ENCODE measurements at regions not wholly inside any gene's neighbourhood (a gene's known extent, or its start where the extent isn't known, plus 50 kb on each side); places are given as distances from the start of the nearest gene placed in this dataset.

DNA sequence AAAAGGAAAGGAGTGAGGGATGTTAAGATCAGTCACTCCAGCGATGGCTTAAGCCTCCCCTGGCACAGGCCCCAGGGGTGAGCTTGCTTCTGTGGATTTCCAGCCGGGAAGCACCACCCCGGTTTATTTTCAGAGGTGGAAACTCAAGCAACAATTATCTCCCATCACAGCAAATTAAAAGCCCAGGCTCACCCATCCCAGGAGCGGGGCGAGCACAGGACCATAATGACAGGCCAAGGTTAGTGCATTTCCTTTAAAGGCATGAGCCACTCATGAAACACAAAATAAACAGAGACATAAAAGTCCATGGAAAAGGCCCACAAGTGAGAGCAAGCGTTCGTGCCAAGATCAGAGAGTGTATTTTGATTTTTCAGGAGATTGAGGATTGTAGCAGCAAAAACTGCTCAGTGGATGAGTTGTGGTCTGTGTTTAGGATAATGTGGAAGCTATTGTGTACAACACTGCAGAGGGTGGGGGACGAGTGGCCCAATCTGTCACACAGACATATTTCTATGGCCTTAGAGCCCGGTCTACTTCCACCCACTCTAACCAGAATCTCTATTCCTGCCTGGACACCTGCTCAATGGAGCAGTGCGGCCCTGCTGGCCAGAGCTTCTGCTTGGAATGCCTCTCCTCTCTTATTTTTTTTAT lies 111.4 kb upstream of the CDC42EP3 start:
- DNase-seq: no peak

DNA sequence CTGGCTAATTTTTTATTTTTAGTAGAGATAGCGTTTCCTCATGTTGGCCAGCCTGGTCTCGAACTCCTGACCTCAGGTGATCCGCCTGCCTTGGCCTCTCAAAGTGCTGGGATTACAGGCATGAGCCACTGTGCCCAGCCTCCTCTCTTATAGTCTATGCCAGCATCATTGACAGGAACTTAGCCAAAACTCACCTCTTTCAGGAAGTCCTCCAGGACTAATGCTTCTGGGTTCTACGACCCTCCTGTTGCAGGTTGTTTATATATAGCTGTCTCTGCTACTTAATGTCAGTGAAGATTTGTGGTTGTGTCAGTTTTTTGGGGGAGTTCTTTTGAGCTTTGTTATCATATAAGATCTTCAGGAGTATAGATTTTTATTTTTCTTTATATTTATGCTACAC lies 112.1 kb upstream of the CDC42EP3 start:
- DNase-seq: no peak

DNA sequence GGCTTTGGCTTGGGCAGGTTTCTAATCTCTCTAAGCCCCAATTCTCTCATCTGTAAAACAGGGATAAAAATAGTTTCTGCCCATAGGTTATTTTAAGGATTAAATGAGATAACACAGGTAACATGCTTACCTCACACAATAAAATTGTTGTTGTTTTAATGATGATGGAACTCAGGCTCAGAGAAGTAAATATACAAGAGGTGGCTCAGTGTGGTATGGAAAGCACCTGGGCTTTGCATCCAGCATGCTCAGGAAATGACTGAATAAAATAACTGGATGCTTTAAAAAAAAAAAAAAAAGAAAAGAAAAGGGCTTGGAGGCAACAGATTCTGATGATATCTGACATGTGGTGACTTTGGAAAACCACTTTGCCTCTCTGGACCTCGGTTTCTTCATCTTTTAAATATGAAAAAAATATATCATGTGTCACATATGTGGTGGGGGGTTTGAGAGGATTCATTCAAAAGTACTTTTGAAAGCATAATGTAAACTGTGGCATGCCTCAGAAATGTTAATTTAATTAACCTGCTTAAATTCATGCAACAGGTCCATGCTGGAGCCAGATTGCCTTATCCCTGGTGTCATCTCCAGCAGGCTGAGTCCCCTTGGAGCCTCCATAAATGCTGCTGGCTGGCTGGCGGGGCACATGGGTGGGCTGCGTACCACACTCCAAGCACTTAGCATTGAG lies 112.8 kb upstream of the CDC42EP3 start:
- no peak for DNase-seq

DNA sequence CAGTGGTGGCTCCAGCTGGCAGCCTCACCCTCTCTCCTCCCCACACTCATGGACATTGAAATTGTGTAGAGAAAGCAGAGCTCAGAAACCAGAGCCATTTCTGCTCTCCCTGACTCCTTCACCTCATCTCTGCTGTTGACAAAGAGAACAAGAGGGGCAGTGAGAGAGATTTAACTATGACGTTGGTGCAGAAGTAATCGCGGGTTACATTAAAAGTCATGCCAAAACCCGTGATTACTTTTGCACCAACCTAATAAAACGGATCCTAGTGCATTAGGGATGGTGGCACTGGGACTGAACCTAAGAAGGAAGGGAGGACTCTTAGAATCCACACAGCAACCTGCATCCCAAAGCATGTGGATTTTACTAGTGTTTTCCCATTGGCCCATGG lies 113.3 kb upstream of the CDC42EP3 start:
- no peak for DNase-seq

DNA sequence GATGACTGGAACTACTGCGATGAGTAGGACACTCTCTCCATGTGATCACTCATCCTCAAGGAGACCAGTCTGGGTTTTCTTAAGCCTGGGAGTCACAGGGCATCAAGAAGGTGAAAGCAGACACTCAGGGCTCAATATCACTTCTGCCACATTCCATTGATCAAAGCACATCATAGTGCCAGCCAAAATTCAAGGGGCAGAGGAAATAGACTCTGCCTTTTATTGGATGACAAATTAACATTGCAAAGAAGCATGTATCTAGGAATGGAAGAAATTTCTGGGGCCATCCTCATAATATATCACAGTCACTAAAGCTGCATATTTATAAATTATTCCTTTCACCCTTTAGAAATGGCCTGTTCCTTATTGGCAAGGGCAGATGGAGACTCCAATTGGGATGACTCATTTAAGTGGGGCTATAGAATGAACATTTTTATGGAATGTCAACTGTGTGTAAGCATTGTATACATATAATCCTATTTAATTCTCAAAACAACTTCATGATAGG lies 114.8 kb upstream of the CDC42EP3 start:
- DNase-seq: no peak

DNA sequence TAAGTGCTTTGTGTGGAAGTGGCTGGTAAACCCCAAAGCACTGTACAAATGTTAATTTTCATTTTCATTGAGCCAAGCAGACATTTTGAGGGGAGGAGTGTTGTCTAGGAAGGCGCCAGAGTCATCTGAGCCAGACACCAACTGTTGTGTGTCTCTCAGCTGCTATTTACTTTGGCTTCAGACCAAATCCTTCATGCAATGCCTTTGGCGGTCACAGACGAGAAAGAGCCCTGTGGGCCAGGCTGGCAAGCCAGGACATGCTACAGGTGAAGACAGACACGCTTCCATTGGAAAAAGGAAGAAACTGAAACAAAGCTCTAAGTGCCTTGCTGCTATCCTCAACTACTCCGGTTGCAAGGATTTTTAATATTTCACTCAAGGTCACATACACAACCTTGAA lies 115.4 kb upstream of the CDC42EP3 start:
- no peak for DNase-seq

DNA sequence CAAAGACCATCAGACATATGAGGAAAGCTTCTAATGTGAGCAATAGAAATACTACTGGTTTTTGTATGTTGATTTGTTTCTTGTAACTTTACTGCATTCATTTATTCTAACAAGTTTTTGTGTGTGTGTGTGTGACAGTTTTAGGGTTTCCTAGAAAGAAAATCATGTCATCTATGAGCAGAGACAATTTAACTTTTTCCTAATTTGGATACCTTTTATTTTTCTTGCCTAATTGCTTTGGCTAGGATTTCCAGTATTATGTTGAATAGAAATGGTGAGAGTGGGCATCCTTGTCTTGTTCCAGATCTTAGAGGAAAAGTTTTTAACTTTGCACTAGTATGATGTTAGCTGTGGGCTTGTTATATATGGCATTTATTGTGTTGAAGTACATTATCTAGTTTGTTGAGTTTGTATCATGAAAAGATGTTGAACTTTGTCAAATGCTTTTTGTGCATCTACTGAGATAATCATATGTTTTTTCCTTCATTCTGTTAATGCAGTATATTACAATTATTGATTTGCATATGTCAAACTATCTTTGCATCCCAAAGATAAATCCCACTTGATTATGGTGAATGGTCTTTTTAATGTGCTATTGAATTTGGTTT lies 117.3 kb upstream of the CDC42EP3 start:
- no peak for DNase-seq

DNA sequence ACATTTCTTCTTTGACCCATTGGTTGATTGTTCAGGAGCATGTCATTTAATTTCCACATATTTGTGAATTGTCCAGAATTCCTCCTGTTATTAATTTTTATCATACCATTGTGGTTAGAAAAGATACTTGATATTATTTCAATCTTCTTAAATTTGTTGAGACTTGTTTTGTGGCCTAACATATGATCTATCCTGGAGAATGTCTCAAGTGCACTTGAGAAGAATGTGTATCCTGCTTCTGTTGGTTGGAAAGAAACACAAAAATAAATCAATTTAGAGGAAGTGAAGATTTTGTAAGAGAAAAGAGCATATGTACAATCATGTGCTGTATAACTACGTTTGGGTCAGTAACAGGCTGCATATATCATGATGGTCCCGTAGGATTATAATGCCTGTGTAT lies 118.6 kb upstream of the CDC42EP3 start:
- peak in 1 of 3 donors; percentile 35 for DNase-seq

DNA sequence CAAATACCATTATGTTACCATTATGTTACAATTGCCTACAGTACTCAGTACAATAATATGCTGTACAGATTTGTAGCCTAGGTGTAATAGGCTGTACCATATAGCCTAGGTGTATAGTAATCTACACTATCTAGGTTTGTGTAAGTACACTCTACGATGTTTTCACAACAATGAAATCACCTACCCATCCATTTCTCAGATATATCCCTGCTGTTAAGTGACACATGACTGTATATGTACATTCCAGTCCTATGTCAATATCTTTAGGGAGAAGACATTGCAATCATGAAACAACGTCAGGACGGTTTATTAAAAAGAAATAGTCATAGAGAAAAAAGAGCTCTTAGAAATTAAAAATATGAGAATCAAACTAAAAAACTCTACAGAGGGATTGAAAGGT lies 119.0 kb upstream of the CDC42EP3 start:
- DNase-seq: no peak

DNA sequence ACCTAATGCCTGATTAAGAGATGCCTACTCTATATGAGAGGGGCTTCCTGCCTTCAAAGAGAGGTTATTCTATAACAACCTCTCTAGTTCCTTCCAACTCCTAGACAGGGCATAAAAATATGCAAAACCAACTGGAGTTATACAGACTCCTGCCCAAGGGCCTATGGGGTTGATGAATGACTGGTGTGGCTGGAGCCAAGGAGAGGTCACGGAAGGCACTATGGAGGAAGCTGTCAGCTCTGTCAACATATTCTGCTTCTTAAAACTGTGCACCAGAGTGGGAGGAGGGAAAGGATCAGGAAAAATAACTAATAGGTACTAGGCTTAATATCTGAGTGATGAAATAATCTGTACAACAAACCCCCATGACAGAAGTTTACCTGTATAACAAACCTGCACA lies 120.9 kb upstream of the CDC42EP3 start:
- no peak for DNase-seq

DNA sequence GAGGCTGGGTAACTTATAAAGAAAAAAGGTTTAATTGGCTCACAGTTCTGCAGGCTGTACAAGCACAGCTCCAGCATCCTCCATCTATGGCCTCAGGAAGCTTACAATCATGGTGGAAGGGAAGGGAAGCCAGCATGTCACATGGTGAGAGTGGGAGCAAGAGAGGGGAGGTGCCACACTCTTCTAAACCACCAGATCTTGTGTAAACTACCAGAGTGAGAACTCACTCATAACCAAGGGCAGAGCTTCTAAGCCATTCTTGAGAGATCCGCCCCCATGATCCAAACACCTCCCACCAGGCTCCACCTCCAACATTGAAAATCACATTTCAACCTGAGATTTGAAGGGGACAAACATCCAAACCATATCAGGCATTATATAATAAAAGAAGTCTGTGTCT lies 121.6 kb upstream of the CDC42EP3 start:
- no peak for DNase-seq

DNA sequence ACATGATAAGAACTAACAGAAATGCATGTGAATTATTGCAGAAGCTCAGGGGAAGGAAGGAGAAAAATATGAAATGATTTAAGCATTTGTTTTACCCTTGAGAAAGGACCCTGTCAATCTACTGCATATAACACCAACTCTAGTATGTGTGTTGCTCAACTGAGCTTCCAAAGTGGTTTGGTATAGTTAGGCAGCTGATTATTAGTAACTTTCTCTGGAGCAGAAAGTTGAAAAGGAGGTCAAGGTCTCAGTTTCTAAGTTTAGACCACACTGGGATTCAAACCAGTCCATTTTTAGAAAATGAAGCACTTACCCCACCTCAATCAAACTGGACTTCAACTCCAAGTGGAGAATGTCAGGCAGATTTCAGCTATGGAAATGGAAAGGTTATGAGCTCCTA lies 123.3 kb upstream of the CDC42EP3 start:
- no peak for DNase-seq

DNA sequence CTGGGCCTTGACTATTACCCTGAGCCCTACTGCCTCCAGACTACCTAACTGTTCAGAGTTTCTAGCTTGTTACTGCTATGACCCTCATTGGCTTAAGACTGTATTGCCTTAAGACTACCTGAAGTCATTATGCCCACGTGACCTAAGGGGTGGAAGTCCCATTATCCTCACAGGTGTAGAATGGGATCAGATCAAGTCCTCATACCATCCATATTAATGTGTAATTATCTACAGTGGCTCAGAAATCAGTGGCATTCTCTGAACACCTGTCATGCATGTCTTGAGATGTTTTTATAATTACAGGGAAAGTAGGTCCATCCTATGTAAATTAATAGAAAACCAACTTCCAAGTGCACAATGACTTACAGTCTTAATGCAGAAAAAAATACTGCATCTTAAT lies 124.0 kb upstream of the CDC42EP3 start:
- DNase-seq: no peak

DNA sequence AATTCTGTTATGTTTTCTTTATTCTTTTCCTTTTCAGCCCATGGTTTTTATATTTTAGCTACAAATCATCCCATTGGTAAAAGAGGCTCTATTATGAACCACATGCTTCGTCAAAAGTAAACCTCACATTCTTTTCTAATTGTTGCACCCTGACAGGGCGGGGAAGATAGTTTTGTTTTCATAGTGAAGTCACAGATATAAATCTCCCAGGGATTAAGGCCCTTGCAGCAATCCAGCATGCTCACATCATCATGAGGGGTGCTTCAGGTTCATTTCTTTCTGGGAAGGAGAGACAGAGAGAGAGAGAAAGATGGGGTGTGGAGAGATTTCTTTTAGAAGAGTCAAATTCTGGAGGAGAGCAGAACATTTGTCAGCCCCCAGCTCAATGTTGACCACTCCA lies 124.5 kb upstream of the CDC42EP3 start:
- DNase-seq: no peak

DNA sequence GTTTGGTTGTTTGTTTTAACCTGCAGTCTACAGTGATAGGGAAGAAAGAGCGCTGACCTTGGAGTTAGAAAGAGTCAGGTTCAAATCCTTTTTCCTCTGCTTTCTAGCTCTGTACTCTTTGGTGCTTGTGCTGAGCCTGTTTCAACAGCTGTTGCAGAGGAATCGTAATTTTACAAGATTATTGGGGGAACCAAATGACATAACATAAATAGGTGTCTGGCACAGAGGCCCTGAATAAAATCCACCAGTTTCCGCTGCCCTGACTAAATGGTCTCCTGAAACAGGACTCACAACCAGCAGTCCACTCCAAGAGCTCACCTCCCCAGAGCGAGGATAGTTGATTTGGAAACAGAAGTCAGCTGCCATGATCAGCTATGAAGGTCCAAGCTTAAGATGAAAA lies 125.0 kb upstream of the CDC42EP3 start:
- DNase-seq: no peak

DNA sequence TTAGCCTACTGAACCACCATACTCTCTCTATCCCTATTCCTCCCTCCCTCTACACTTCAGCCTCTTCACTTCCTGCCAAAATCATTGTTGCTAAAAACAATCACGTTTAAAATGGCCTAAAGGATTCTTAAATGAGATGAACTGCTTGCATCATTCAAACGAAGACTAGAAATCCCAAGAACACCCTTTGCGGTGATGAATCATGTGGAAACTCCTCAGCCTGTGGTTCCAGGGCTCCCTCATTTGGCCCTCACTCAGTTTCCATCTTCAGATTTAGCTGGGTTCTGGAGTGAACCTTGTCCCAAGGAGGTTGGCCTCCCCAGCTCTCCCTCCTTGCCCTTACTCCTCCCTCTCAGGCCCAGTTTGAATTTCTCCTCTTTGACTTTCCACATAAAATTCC lies 125.6 kb upstream of the CDC42EP3 start:
- peak; percentile 35 to 55 (median 51) for DNase-seq

DNA sequence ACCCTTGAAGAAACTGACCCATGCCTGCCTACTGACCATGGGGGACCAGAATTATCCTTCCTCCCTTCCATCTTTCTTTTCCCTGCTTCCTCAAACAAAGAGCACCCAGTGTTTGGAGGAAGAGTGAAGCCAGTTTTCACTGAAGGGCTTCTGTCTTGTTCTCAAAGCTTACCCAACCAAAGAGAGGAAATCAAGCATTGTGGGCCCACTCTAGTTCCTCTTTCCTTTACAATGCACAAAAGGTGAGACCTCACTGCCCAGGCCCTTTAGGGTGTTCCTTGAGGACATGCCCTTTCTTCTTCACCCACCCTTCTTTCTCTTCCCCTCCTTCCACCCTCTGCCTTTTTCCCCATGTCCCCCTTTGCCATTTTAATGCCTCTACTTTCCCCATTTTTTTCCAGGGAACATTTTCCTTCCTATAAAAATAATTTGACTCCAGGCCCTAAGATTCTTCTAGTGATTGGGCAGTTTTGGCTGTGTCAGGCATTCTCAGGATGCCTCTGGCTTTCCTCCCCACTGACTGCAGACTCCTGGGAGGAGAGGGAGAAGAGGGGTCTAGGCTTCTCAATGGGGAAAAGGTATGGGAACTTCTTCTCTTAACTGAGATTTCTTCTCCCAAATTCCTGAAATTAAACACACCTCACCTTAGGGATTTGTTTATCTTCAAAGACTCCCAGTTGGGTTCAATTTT lies 126.6 kb upstream of the RMDN2 start:
- DNase-seq: peak; percentile 58 to 61 (median 60)

DNA sequence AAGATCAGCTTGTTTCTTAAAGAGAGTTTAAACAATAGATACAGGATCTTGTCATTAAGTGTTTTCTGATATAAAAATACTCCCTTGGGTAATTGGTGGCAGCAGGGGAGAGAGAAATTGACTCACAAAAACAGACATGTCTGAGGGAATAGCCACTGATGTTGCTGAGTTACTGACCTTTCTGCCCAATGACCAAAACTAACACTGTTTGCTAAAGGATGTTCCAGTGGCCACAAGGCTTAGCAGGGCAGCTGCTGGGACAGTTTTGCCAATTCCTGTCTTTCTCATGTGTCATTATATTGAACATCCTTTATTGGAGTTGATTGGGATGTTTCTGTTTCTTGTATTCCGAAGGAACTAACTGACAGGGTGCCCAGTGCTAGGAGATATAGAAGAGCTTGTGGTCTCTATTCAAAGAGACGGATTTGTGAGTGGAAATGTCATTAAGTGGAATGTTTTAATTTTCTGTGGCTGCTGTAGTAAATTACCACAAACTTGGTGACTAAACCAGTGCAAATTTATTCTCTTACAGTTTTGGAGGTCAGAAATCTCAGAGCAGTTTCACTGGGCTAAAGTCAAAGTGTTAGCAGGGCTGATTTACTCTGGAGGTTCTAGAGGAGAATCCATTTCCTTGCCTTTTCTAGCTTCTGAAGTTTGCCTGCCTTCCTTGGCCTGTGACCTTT lies 124.8 kb upstream of the RMDN2 start:
- no peak for DNase-seq

DNA sequence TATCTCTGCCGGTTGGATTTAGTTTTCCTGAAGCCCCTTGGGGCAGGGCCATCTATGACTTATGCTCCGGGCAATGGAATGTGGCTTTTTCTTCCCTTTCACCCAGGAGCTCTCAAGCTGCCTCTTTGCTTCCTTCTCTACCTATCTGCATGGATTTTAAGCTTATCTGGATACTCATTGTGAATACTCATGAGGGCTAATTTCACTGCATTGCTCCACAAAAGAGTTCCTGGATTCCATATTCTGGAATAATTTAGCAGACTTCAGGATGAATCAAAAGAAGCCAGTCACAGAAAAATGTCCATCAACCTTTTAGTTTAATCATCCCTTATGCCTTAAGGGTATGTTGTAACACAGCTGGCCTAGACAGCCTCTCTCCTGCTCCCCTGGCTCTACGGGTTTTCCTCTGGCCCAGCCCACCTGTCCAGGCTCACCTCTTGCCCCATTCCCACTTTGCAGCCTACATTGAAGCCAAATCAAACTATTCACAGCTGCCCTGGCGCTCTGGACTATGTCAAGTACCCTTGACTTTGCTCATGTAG lies 122.8 kb upstream of the RMDN2 start:
- no peak for DNase-seq

DNA sequence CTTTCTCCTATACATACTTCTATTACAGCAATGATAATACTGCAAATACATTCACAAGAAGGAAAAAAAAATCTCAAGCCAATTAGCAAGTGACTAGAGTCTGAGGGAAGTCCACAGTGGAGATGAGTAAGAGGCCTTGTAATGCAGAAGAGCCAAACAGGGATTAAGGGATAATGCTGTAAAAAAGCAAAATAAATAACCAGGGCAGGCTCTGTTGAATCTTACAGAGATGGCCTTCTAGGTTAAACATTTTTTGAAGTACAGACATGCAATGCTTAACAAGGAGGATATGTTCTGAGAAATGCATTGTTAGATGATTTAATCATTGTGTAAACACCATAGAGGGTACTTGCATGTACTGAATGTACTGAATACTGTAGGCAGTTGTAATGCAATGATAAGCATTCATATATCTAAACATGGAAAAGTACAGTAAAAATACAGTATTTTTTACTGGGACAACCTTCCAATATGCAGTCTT lies 122.1 kb upstream of the RMDN2 start:
- DNase-seq: peak in 1 of 3 donors; percentile 37

DNA sequence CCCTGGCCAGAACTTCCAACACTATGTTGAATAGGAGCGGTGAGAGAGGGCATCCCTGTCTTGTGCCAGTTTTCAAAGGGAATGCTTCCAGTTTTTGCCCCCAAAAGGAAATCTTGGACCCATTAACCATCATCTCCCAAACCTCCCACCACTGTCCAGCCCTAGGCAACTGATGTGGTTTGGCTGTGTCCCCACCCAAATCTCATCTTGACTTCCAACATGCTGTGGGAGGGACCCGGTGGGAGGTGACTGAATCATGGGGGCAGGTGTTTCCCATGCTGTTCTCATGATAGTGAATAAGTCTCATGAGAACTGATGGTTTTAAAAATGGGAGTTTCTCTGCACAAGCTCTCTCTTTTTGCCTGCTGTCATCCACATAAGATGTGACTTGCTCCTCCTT lies 119.1 kb upstream of the RMDN2 start:
- DNase-seq: peak in 1 of 3 donors; percentile 40

DNA sequence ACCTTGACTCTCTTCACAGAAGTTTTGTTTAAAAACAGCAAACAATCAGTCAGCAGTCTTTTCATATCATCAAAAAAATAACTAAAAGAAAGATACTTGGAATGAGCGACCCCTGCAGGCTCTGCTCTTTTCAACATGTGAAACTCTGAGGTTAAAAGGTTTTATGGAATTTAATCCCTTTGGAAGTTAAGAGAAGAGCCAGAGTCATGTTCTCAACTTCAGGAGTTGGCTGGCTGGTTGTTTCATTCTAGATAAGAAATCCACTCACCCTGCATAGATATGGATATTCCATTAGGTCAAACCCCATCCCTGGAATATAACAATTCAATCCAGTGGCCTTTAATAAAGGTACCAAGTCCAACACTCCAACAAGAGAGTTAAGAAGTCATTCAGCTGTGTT lies 115.6 kb upstream of the RMDN2 start:
- DNase-seq: peak; percentile 64 to 72 (median 70)

Data from suppressor macrophage treated with lipopolysaccharide for 1 hour (primary cell).